Activated CD4-positive, alpha-beta T cell treated with anti-CD3 and anti-CD28 coated beads for 24 hours (primary cell): ENCODE measurements at regions not wholly inside any gene's neighbourhood (a gene's known extent, or its start where the extent isn't known, plus 50 kb on each side); places are given as distances from the start of the nearest gene placed in this dataset.
"Not testable (repeated sequence)": the region's sequence is repeated elsewhere in the genome, so short reads cannot be mapped to it uniquely, and the experiment has no call there.

Source experiments
- DNase-seq, 2 donors: peaks; one replicate each; pipeline ENCODE4 v3.0.0-alpha.2; 2020; ENCODE audit warnings: low read depth in 2 of 2

DNA sequence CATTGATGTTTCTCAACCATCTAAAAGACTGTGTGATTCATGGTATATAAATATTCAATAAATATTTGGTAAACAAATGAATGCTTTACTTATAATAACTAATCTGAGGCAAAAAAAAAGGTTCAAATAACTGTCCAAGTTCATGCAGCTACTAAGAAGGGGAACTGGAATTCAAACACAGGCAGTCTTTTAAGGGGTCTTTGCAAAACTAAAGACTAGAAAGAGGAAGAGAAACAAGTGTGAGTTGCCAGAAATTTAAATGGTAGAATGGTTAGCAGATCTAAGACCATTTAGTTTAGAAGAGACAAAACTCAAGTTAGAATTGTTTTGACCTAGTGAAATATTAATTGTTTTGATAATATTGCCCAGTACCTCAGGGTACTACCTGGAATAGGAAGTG is 642.0 kb upstream of the LRRN3 start:
- DNase-seq: no peak

GRCh38 chr7:110454713-110455112 is 636.2 kb upstream of the LRRN3 start:
- no peak for DNase-seq

GRCh38 chr7:110461621-110462020 is 629.3 kb upstream of the LRRN3 start:
- no peak for DNase-seq

- DNase-seq: no peak
These were observed 620.5 kb upstream of the LRRN3 start for GRCh38 chr7:110470420-110470819.

DNA sequence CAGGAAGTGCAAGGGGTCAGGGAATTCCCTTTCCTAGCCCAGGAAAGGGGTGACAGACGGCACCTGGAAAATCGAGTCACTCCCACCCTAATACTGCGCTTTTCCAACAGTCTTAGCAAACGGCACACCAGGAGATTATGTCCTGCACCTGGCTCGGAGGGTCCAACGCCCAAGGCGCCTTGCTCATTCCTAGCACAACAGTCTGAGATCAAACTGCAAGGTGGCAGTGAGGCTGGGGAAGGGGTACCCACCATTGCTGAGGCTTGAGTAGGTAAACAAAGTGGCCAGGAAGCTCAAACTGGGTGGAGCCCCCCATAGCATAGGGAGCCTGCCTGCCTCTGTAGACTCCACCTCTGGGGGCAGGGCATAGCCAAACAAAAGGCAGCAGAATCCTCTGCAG is 618.5 kb upstream of the LRRN3 start:
- DNase-seq: not testable (repeated sequence)

GRCh38 chr7:110480964-110481363 is 610.0 kb upstream of the LRRN3 start:
- no peak for DNase-seq

DNA sequence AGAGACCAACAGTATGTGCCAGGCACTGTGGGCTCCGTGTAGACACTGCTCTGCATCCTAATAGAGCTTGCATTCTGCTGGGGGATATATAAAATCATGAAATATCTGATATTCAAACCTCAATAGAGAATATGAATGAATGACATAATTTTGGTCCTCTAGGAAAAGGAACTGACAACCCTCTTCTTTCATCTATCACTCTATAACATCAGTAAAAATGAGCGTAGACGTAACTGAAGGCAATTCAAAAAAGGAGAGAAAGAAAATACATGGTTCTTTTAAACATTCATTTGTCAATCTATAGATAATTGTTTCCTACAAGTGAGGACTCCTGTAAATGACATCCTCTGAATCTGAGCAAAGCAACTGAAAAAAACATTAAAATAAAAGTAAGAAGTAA is 607.4 kb upstream of the LRRN3 start:
- no peak for DNase-seq

GRCh38 chr7:110484356-110484755 is 606.6 kb upstream of the LRRN3 start:
- DNase-seq: no peak

GRCh38 chr7:110486549-110486948 is 604.4 kb upstream of the LRRN3 start:
- no peak for DNase-seq

DNA sequence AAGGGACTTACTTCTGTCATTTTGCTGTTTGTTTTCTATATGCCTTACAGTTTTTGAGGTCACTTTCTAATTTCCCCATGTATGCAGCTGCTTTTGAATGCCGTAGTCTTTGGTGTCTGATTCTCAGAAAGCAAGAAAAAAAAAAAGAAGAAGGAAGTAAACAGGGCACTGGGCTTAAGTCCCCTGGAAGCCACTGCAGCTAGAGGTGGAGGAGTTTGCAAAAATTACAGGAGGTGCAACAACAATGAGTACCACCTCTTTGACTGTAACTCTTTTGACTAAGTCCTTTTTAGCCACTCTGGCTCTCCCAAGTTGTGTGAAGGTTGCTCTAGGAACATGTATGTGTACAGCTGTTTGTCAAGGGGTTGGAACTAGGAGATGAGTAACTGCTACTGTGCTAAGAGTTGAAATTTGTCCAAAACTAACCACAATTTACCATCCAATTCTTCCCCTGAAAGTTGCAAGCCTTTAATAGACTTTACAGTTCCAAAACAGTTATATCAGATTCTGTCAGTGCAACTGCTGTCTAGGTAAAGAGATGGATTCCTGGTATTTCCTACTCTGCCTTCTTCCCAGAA is 588.0 kb upstream of the LRRN3 start:
- DNase-seq: no peak

- no peak for DNase-seq
These were observed 583.6 kb upstream of the LRRN3 start for GRCh38 chr7:110507369-110507768.

GRCh38 chr7:110507832-110508231 is 583.1 kb upstream of the LRRN3 start:
- no peak for DNase-seq

DNA sequence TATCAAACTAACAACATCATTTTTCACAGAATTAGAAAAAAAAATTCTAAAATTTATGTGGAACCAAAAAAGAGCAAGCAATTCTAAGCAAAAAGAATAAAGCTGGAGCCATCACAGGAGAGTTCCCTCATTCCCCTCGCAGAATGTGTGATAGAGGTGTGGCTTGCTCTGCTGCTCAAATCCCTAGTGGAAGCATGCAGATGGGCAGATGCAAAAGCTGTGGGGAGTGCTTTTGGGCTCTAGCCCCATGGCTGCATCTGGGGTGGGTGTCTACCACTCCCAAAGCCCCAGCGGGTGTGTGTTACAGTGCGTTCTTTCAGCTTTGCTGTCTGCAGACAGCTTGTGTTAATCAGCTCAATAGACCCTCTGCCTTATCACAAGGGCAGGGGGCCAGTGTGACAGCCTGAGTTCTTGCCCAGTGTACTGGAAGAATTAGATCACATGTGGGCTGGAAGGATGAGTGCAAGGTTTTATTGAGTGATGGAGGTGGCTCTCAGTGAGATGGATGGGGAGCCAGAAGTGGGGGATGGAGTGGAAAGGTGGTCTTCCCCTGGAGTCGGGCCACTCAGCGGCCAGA is 575.9 kb upstream of the LRRN3 start:
- not testable (repeated sequence) for DNase-seq

- DNase-seq: no peak
These were observed 571.1 kb upstream of the LRRN3 start for GRCh38 chr7:110519851-110520250.

DNA sequence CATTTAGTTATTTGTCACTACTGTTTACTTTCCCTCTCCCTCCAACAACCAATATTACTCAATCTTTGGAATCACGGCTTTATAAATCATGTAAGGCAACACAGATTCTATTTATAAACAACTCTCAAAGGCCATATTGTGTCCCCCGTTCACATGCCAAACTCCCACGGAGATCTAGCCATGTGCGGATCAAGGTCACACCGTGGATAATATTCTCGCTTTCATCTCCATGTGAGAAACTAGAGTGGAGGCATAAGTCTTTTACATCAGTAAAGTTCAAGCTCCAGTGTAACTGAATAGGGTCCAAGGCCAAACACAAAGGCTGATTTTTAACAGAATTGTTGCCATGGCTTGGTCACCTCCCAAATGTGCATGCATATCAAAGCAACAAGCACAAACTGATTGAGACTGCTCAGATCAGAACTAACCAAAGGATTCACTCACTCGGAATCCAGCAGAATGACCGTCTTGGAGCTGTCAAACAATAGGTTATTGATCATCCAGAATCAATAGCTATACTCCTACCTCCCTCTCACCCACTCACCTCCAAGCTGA is 569.5 kb upstream of the LRRN3 start:
- DNase-seq: no peak

DNA sequence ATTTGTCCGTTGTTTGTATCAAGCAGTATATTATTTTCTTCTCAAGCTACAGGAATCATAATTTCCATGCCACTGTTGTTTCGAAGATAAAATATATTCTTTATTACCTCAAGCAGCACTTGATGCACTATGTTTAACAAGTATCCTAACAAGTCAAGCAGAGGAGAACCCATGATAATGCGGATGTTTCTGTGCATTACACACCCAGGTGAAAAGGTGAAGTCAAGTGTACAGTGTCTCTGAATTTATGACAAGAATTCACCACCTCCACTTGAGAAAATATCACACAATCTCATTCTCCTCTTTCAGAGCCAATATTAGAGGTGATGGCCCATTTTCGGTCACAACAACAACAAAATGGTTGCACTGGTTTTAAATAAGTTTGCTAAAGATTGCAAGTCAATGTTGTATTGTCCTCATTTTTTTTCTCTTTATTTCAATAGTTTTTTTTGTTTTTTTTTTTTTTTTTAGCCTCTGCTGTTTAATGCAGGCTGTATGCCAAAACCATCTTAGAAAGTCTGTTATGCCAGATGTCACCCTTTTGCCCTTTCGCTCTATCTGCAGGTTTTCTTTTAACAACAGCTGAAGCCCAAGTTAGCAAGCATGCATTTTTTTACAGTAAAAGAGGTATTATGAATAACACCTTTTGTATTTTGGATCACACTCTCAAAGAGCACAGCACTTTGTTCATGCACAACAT is 568.7 kb upstream of the LRRN3 start:
- DNase-seq: no peak

- no peak for DNase-seq
These were observed 568.1 kb upstream of the LRRN3 start for GRCh38 chr7:110522761-110523200.

DNA sequence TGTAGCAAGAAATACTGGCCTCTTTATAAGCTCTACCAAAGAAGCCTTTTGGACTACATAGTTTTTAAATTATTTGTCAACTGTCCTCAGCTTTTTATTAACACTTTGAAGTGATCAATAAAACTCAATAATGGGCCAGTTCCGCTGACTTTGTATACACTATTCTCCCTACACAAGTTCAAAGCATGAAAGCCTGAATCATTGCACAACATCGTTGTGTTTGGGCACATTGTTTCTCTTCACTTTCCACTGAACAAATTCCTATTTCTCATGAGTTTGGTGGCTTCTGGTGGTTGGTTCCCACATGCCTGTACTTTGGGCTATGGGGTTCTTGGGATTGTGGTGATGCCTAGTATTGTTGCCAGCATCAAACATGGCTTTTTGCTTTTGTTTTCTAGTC is 561.8 kb upstream of the LRRN3 start:
- no peak for DNase-seq

DNA sequence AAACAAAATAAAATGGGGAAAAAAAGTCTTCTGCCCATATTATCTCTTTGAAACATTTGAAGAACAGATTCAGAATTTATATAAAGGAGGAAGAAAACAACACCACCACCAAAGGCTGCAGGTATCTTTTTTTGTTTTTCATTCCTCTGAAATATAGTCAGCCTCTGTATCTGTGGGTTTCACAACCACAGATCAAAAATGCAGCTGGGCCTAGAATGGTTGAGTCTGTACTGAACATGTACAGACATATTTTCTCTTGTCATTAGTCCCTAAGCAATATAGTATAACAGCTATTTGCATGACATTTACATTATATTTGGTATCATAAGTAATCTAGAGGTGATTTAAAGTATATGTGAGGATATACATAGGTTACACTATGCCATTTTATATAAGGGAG is 559.7 kb upstream of the LRRN3 start:
- DNase-seq: no peak

DNA sequence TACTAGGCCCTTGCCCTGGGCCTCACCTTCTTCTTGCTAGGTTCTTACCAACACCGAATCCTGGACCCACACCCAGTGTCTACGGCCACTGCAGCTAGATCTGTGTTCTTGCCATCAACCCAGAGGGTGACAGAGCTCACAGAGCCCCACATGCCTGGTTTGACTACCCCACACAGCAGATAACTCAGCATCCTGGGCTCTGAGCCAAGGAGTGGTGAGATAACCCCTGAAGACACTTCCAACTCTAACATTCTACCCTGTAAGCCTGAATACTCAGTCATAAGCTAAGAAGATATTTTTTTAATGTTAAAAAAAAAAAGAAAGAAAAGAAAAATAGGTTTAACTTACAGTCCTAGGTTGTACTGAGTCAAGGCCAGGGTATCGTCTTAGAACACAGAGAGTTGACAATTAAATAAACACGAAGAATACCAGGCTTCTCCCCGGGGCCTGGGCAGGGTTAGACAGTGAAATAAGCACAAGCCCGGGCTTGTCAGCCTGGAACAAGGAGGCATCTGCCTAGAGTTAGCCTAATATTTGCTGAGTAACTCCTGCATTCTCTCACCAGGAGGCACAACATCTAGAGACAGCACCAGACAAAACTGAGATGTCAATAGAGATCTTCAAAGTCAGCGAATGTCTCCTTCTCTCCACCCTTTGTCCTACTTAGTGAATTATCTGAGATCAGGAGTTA is 556.5 kb upstream of the LRRN3 start:
- DNase-seq: no peak

GRCh38 chr7:110539216-110539615 is 551.7 kb upstream of the LRRN3 start:
- DNase-seq: no peak

- DNase-seq: no peak
These were observed 549.0 kb upstream of the LRRN3 start for GRCh38 chr7:110541962-110542361.

DNA sequence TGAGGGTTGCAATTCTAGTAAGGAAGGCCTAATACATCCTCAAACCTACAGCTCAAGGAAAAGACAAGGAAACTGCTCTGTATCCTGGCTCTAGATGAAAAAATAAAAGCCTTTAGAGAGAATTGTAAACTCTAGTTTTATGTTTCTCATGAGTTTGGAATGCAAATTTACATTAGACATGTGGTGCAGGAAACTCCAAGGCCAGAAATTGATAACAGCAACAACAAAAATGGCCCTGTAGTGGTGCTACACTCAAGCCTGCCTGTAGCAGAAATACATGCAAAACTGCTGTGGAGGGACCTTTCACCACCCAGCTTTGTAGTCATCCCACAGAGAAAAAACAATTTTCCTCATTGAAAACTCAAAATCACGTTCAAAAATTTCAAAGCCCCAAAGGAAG is 546.7 kb upstream of the LRRN3 start:
- no peak for DNase-seq
